ENCODE measurements at regions not wholly inside any gene's neighbourhood (a gene's known extent, or its start where the extent isn't known, plus 50 kb on each side); places are given as distances from the start of the nearest gene placed in this dataset.

- H3K27ac Mint-ChIP-seq = no peak overlapping the region
- no peaks in the 10 kb centered on the region for H3K4me1 Mint-ChIP-seq
- POLR2A ChIA-PET = no interaction called here
- H3K4me3 Mint-ChIP-seq = no peak overlapping the region
- H3K27me3 Mint-ChIP-seq = no peaks in the 10 kb centered on the region
- no peak for DNase-seq
- CTCF ChIA-PET = no interaction called here
- H3K36me3 Mint-ChIP-seq (ENCODE audit: low read depth) = no peaks in the 10 kb centered on the region
- peaks cover 10% of the 10 kb centered on the region for H3K9me3 Mint-ChIP-seq
Observed at GRCh38 chr5:4144411-4145007, 548.9 kb downstream of the IRX1 start.

GRCh38 chr5:4145511-4145910, 549.9 kb downstream of the IRX1 start:
- H3K36me3 Mint-ChIP-seq (ENCODE audit: low read depth) = no peaks in the 10 kb centered on the region
- CTCF ChIA-PET = no interaction called here
- H3K4me3 Mint-ChIP-seq = no peak overlapping the region
- H3K4me1 Mint-ChIP-seq = no peaks in the 10 kb centered on the region
- H3K9me3 Mint-ChIP-seq = peaks cover 7% of the 10 kb centered on the region
- POLR2A ChIA-PET = no interaction called here
- no peaks in the 10 kb centered on the region for H3K27me3 Mint-ChIP-seq
- no peak overlapping the region for H3K27ac Mint-ChIP-seq
- no peak for DNase-seq

GRCh38 chr5:4148009-4148408, 552.4 kb downstream of the IRX1 start:
- ChIA-PET CTCF (no interaction called here), POLR2A (no interaction called here)
- Mint-ChIP-seq H3K4me1 (no peaks in the 10 kb centered on the region), H3K4me3 (no peak overlapping the region), H3K36me3 (ENCODE audit: low read depth) (no peaks in the 10 kb centered on the region), H3K9me3 (peaks cover 7% of the 10 kb centered on the region), H3K27me3 (no peaks in the 10 kb centered on the region), H3K27ac (no peak overlapping the region)
- DNase-seq = no peak

- H3K27me3 Mint-ChIP-seq = no peaks in the 10 kb centered on the region
- no peak overlapping the region for H3K27ac Mint-ChIP-seq
- H3K9me3 Mint-ChIP-seq = peaks cover 4% of the 10 kb centered on the region
- H3K36me3 Mint-ChIP-seq (ENCODE audit: low read depth) = no peaks in the 10 kb centered on the region
- ChIA-PET CTCF (no interaction called here), POLR2A (no interaction called here)
- no peak for DNase-seq
- H3K4me3 Mint-ChIP-seq = no peak overlapping the region
- no peaks in the 10 kb centered on the region for H3K4me1 Mint-ChIP-seq
Observed at GRCh38 chr5:4150067-4150466, 554.4 kb downstream of the IRX1 start.

GRCh38 chr5:4156153-4156552, 560.5 kb downstream of the IRX1 start:
- POLR2A ChIA-PET = no interaction called here
- Mint-ChIP-seq H3K9me3 (no peaks in the 10 kb centered on the region), H3K4me1 (peaks cover 2% of the 10 kb centered on the region), H3K36me3 (ENCODE audit: low read depth) (no peaks in the 10 kb centered on the region), H3K27ac (no peak overlapping the region), H3K27me3 (no peaks in the 10 kb centered on the region), H3K4me3 (no peak overlapping the region)
- CTCF ChIA-PET = no interaction called here
- DNase-seq = no peak

- no peak for DNase-seq
- no peak overlapping the region for H3K4me3 Mint-ChIP-seq
- ChIA-PET POLR2A (no interaction called here), CTCF (no interaction called here)
- no peaks in the 10 kb centered on the region for H3K36me3 Mint-ChIP-seq (ENCODE audit: low read depth)
- H3K4me1 Mint-ChIP-seq = peaks cover 2% of the 10 kb centered on the region
- H3K9me3 Mint-ChIP-seq = no peaks in the 10 kb centered on the region
- H3K27ac Mint-ChIP-seq = no peak overlapping the region
- no peaks in the 10 kb centered on the region for H3K27me3 Mint-ChIP-seq
Observed at GRCh38 chr5:4156889-4157288, 561.3 kb downstream of the IRX1 start.

- no peak overlapping the region for H3K27ac Mint-ChIP-seq
- no peaks in the 10 kb centered on the region for H3K9me3 Mint-ChIP-seq
- no peaks in the 10 kb centered on the region for H3K36me3 Mint-ChIP-seq (ENCODE audit: low read depth)
- ChIA-PET CTCF (no interaction called here), POLR2A (no interaction called here)
- H3K4me1 Mint-ChIP-seq = peaks cover 2% of the 10 kb centered on the region
- no peak for DNase-seq
- H3K27me3 Mint-ChIP-seq = no peaks in the 10 kb centered on the region
- H3K4me3 Mint-ChIP-seq = no peak overlapping the region
Observed at GRCh38 chr5:4158750-4159447, 563.3 kb downstream of the IRX1 start.

GRCh38 chr5:4159681-4160080, 564.0 kb downstream of the IRX1 start:
- H3K9me3 Mint-ChIP-seq = no peaks in the 10 kb centered on the region
- no peak for DNase-seq
- H3K27ac Mint-ChIP-seq = peak overlapping the region; percentile 13
- no peaks in the 10 kb centered on the region for H3K27me3 Mint-ChIP-seq
- CTCF ChIA-PET = no interaction called here
- no peaks in the 10 kb centered on the region for H3K36me3 Mint-ChIP-seq (ENCODE audit: low read depth)
- POLR2A ChIA-PET = no interaction called here
- H3K4me3 Mint-ChIP-seq = no peak overlapping the region
- peaks cover 2% of the 10 kb centered on the region for H3K4me1 Mint-ChIP-seq

GRCh38 chr5:4164167-4164566, 568.5 kb downstream of the IRX1 start:
- DNase-seq = no peak
- Mint-ChIP-seq H3K36me3 (ENCODE audit: low read depth) (no peaks in the 10 kb centered on the region), H3K27me3 (no peaks in the 10 kb centered on the region), H3K9me3 (no peaks in the 10 kb centered on the region), H3K27ac (no peak overlapping the region), H3K4me1 (no peaks in the 10 kb centered on the region), H3K4me3 (no peak overlapping the region)
- ChIA-PET POLR2A (no interaction called here), CTCF (no interaction called here)

- H3K27ac Mint-ChIP-seq = no peak overlapping the region
- peaks cover 10% of the 10 kb centered on the region for H3K9me3 Mint-ChIP-seq
- ChIA-PET CTCF (interaction anchor here (0.6 kb wide), 1 partner anchor 79 kb away, joined by 6 read pairs; no protein-coding TSS in a partner anchor), POLR2A (no interaction called here)
- no peaks in the 10 kb centered on the region for H3K27me3 Mint-ChIP-seq
- no peaks in the 10 kb centered on the region for H3K36me3 Mint-ChIP-seq (ENCODE audit: low read depth)
- H3K4me1 Mint-ChIP-seq = no peaks in the 10 kb centered on the region
- DNase-seq = no peak
- H3K4me3 Mint-ChIP-seq = no peak overlapping the region
Observed at GRCh38 chr5:4180703-4181102, 585.1 kb downstream of the IRX1 start.

- peaks cover 10% of the 10 kb centered on the region for H3K9me3 Mint-ChIP-seq
- no peaks in the 10 kb centered on the region for H3K4me1 Mint-ChIP-seq
- no peaks in the 10 kb centered on the region for H3K36me3 Mint-ChIP-seq (ENCODE audit: low read depth)
Observed at GRCh38 chr5:4182144-4182543, 586.5 kb downstream of the IRX1 start.

GRCh38 chr5:4185127-4185526, 589.5 kb downstream of the IRX1 start:
- no peak for DNase-seq
- no peak overlapping the region for H3K4me3 Mint-ChIP-seq

More at GRCh38 chr5:4182144-4182543, 586.5 kb downstream of the IRX1 start:
- ChIA-PET CTCF (no interaction called here), POLR2A (no interaction called here)
- DNase-seq = no peak
- Mint-ChIP-seq H3K27me3 (no peaks in the 10 kb centered on the region), H3K27ac (no peak overlapping the region), H3K4me3 (no peak overlapping the region)

GRCh38 chr5:4188704-4189103, 593.1 kb downstream of the IRX1 start:
- ChIA-PET CTCF (no interaction called here), POLR2A (no interaction called here)
- Mint-ChIP-seq H3K27me3 (no peaks in the 10 kb centered on the region), H3K4me1 (no peaks in the 10 kb centered on the region), H3K36me3 (ENCODE audit: low read depth) (no peaks in the 10 kb centered on the region), H3K27ac (no peak overlapping the region), H3K4me3 (no peak overlapping the region), H3K9me3 (peaks cover 7% of the 10 kb centered on the region)
- no peak for DNase-seq

More at GRCh38 chr5:4185127-4185526, 589.5 kb downstream of the IRX1 start:
- CTCF ChIA-PET = no interaction called here
- no peaks in the 10 kb centered on the region for H3K4me1 Mint-ChIP-seq
- peaks cover 10% of the 10 kb centered on the region for H3K9me3 Mint-ChIP-seq
- no peaks in the 10 kb centered on the region for H3K27me3 Mint-ChIP-seq
- no peak overlapping the region for H3K27ac Mint-ChIP-seq
- no peaks in the 10 kb centered on the region for H3K36me3 Mint-ChIP-seq (ENCODE audit: low read depth)
- POLR2A ChIA-PET = no interaction called here

- DNase-seq = peak; percentile 58
- CTCF ChIA-PET = no interaction called here
- Mint-ChIP-seq H3K27ac (no peak overlapping the region), H3K27me3 (no peaks in the 10 kb centered on the region), H3K36me3 (ENCODE audit: low read depth) (no peaks in the 10 kb centered on the region), H3K4me3 (no peak overlapping the region), H3K9me3 (peaks cover 3% of the 10 kb centered on the region), H3K4me1 (no peaks in the 10 kb centered on the region)
- POLR2A ChIA-PET = no interaction called here
Observed at GRCh38 chr5:4189317-4189716, 593.7 kb downstream of the IRX1 start.
